Type B pancreatic cell (in vitro differentiated cells): ENCODE measurements at regions not wholly inside any gene's neighbourhood (a gene's known extent, or its start where the extent isn't known, plus 50 kb on each side); places are given as distances from the start of the nearest gene placed in this dataset.

Experiments
- DNase-seq: peaks from one replicate; pipeline ENCODE4 v3.0.0; 2021; ENCODE audit warnings: mixed read lengths; ENCODE audit not compliant: unreplicated experiment; ENCODE audit errors: extremely low spot score
- H3K27ac Mint-ChIP-seq: 2 replicates; pipeline ENCODE4 v1.8.0; 2021; ENCODE audit warnings: mild to moderate bottlenecking, mixed read lengths
- H3K27me3 Mint-ChIP-seq: 2 replicates; pipeline ENCODE4 v1.8.0; 2021; ENCODE audit warnings: mixed read lengths
- H3K36me3 Mint-ChIP-seq: 2 replicates; pipeline ENCODE4 v1.8.0; 2021; ENCODE audit warnings: mixed read lengths
- H3K4me1 Mint-ChIP-seq: one replicate; pipeline ENCODE4 v1.8.0; 2021; ENCODE audit warnings: mixed read lengths; ENCODE audit not compliant: unreplicated experiment
- H3K4me3 Mint-ChIP-seq: 2 replicates; pipeline ENCODE4 v1.8.0; 2021; ENCODE audit warnings: mild to moderate bottlenecking, mixed read lengths
- H3K9me3 Mint-ChIP-seq: 2 replicates; pipeline ENCODE4 v1.8.0; 2021; ENCODE audit warnings: mixed read lengths
- TF ChIP-seq, protein P1 (sequence below): fragments of 200-600 bp; sonication (generic); conservative IDR thresholded peaks from 2 replicates; pipeline ENCODE4 v1.5.0; 2021; ENCODE audit warnings: antibody characterized with exemption, mild to moderate bottlenecking

DNA sequence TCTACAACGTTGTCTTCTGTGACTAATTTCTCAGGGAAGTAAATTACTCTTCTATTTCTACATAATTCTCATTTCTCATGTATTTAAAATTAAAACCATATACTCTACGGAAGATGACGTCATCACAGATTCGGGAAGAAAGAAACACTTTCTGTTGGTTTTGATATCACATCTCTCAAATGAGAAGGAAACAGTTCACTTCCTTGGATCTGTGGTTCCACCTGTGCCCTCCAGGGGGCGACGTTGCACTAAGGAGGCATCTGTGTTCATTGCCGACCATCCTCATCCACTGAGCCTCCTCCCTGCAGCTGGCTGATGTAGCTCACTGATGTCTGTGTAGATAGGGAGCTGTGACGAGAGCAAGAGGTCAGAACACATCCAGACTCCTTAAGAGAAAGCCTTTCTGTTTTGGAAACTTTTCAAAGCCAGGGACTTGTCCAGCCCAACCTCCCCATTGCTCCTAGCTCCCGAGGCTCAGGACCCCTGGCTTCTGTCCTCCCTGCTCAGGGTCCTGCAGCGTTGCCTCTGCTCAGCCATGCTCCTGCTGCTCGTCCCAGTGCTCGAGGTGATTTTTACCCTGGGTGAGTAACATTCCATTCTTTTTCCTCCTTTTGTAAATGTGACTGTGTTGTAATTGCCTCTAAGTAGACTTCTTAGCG, 172.7 kb upstream of the OR4E1 start:
- no peaks in the 10 kb centered on the region for H3K36me3 Mint-ChIP-seq
- H3K9me3 Mint-ChIP-seq: no peaks in the 10 kb centered on the region
- no peak overlapping the region for H3K4me3 Mint-ChIP-seq
- DNase-seq: no peak
- TF ChIP-seq, protein P1, sequence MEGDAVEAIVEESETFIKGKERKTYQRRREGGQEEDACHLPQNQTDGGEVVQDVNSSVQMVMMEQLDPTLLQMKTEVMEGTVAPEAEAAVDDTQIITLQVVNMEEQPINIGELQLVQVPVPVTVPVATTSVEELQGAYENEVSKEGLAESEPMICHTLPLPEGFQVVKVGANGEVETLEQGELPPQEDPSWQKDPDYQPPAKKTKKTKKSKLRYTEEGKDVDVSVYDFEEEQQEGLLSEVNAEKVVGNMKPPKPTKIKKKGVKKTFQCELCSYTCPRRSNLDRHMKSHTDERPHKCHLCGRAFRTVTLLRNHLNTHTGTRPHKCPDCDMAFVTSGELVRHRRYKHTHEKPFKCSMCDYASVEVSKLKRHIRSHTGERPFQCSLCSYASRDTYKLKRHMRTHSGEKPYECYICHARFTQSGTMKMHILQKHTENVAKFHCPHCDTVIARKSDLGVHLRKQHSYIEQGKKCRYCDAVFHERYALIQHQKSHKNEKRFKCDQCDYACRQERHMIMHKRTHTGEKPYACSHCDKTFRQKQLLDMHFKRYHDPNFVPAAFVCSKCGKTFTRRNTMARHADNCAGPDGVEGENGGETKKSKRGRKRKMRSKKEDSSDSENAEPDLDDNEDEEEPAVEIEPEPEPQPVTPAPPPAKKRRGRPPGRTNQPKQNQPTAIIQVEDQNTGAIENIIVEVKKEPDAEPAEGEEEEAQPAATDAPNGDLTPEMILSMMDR: peak; percentile 78
- no peak overlapping the region for H3K27ac Mint-ChIP-seq
- H3K4me1 Mint-ChIP-seq: no peaks in the 10 kb centered on the region
- peaks cover 49% of the 10 kb centered on the region for H3K27me3 Mint-ChIP-seq

DNA sequence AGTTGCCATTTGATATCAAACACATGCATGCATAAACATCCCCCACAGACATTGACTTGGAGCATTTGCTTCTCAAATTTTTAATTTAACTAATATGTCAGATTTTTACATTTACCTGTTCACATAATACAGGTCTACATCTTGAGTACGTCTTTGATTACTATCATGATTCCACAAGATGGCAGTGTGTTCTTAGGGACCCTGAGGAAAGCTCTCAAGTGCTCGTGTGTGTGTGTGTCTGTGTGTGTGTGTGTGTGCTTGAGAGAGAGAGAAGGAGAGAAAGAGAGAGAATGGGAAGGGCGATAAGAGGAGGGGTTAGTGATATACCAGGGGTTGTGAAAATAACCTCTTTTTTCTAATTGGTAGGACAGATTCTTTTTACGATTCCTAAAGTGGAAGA, 167.1 kb upstream of the OR4E1 start:
- TF ChIP-seq, protein P1: no peak
- no peak overlapping the region for H3K27ac Mint-ChIP-seq
- H3K27me3 Mint-ChIP-seq: peaks cover 34% of the 10 kb centered on the region
- no peak for DNase-seq
- H3K4me1 Mint-ChIP-seq: no peaks in the 10 kb centered on the region
- no peaks in the 10 kb centered on the region for H3K36me3 Mint-ChIP-seq
- H3K4me3 Mint-ChIP-seq: no peak overlapping the region
- H3K9me3 Mint-ChIP-seq: peaks cover 6% of the 10 kb centered on the region

- H3K4me1 Mint-ChIP-seq: no peaks in the 10 kb centered on the region
- DNase-seq: no peak
- peaks cover 20% of the 10 kb centered on the region for H3K27me3 Mint-ChIP-seq
- peaks cover 6% of the 10 kb centered on the region for H3K9me3 Mint-ChIP-seq
- H3K27ac Mint-ChIP-seq: no peak overlapping the region
- no peaks in the 10 kb centered on the region for H3K36me3 Mint-ChIP-seq
- H3K4me3 Mint-ChIP-seq: no peak overlapping the region
- TF ChIP-seq, protein P1: no peak
Measured at GRCh38 chr14:21833836-21834235, 160.2 kb upstream of the OR4E1 start.

DNA sequence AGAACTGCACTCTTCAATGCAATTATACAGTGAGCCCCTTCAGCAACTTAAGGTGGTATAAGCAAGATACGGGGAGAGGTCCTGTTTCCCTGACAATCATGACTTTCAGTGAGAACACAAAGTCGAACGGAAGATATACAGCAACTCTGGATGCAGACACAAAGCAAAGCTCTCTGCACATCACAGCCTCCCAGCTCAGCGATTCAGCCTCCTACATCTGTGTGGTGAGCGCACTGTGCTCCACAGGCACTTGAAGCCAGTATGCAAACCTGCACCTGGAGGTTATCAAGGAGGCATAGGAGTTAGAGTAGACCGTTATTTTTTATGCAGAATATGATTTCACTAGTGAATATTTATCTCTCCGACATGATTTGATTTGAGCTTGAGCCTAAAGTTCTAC, 152.2 kb upstream of the OR4E1 start:
- TF ChIP-seq, protein P1: no peak
- H3K27ac Mint-ChIP-seq: no peak overlapping the region
- no peaks in the 10 kb centered on the region for H3K4me1 Mint-ChIP-seq
- no peaks in the 10 kb centered on the region for H3K36me3 Mint-ChIP-seq
- no peak overlapping the region for H3K4me3 Mint-ChIP-seq
- peaks cover 31% of the 10 kb centered on the region for H3K27me3 Mint-ChIP-seq
- no peak for DNase-seq
- no peaks in the 10 kb centered on the region for H3K9me3 Mint-ChIP-seq

DNA sequence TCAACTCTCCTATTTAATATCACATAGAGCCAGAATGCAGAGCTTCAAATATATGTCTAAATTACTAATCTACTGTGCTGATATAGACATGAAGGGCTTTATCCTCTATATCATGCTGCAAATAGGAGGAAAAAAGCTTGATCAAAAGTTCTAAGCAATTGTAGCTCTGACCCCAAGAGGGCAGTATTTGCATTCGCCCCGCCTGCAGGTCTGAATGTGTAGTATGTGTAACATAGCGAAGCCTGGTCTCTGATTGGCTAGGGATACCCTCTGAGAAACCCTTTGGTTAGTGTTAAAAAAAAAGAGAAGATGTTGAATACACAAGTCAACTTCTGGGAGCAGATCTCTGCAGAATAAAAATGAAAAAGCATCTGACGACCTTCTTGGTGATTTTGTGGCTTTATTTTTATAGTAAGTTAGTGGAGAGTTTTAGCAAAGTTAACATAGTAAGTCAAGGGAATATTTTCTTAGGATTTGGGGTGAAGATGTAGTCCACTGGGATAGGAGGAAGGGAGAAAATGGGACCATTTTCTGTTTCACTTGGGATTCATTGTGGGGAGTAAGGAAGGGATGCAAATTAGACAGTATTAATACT, 151.6 kb upstream of the OR4E1 start:
- DNase-seq: no peak

More for the DNA sequence above, 151.6 kb upstream of the OR4E1 start:
- Mint-ChIP-seq H3K27me3 (peaks cover 31% of the 10 kb centered on the region), H3K4me1 (no peaks in the 10 kb centered on the region), H3K9me3 (no peaks in the 10 kb centered on the region), H3K4me3 (no peak overlapping the region), H3K27ac (no peak overlapping the region), H3K36me3 (no peaks in the 10 kb centered on the region)
- TF ChIP-seq, protein P1: peak; percentile 73
